Hepatocyte (in vitro differentiated cells): ENCODE measurements at regions not wholly inside any gene's neighbourhood (a gene's known extent, or its start where the extent isn't known, plus 50 kb on each side); places are given as distances from the start of the nearest gene placed in this dataset.
"Not testable (repeated sequence)": the region's sequence is repeated elsewhere in the genome, so short reads cannot be mapped to it uniquely, and the experiment has no call there.

Source experiments
- DNase-seq: peaks from one replicate; pipeline ENCODE4 v3.0.0-alpha.2; 2016; ENCODE audit warnings: low spot score
- H2AFZ ChIP-seq: fragments of 200-600 bp; sonication (generic); 2 replicates; pipeline ENCODE4 v1.6.0; 2016; ENCODE audit warnings: antibody characterized with exemption, mild to moderate bottlenecking
- H3K27ac ChIP-seq: fragments of 200-600 bp; sonication (generic); 2 replicates; pipeline ENCODE4 v1.5.1; 2016; ENCODE audit warnings: mild to moderate bottlenecking
- H3K27me3 ChIP-seq: fragments of 200-600 bp; sonication (generic); 2 replicates; pipeline ENCODE4 v1.6.1; 2016
- H3K36me3 ChIP-seq: fragments of 200-600 bp; sonication (generic); replicated peaks from 2 replicates; pipeline ENCODE4 v1.5.1; 2016; ENCODE audit warnings: low read depth; ENCODE audit not compliant: insufficient read depth
- H3K4me1 ChIP-seq: fragments of 200-600 bp; sonication (generic); 2 replicates; pipeline ENCODE4 v1.5.1; 2016; ENCODE audit warnings: mild to moderate bottlenecking, moderate library complexity; ENCODE audit not compliant: insufficient read depth
- H3K4me2 ChIP-seq: fragments of 200-600 bp; sonication (generic); 2 replicates; pipeline ENCODE4 v1.6.0; 2016
- H3K4me3 ChIP-seq: fragments of 200-600 bp; sonication (generic); 2 replicates; pipeline ENCODE4 v1.5.1; 2016; ENCODE audit warnings: mild to moderate bottlenecking
- H3K79me2 ChIP-seq: fragments of 200-600 bp; sonication (generic); 2 replicates; pipeline ENCODE4 v1.6.0; 2017; ENCODE audit warnings: mild to moderate bottlenecking
- H3K9me2 ChIP-seq: fragments of 200-600 bp; sonication (generic); replicated peaks from 2 replicates; pipeline ENCODE4 v1.6.0; 2017; ENCODE audit warnings: mild to moderate bottlenecking; ENCODE audit not compliant: insufficient read depth
- H3K9me3 ChIP-seq: fragments of 200-600 bp; sonication (generic); 2 replicates; pipeline ENCODE4 v1.5.1; 2016; ENCODE audit warnings: low read depth, mild to moderate bottlenecking
- H4K20me1 ChIP-seq: fragments of 200-600 bp; sonication (generic); 2 replicates; pipeline ENCODE4 v1.6.0; 2016; ENCODE audit warnings: mild to moderate bottlenecking; ENCODE audit not compliant: insufficient read depth, poor library complexity, severe bottlenecking
- EZH2 ChIP-seq: fragments of 200-600 bp; sonication (generic); IDR thresholded peaks from 2 replicates; pipeline ENCODE4 v1.6.1; 2016; ENCODE audit warnings: antibody characterized with exemption, mild to moderate bottlenecking, borderline replicate concordance
- EZH2phosphoT487 ChIP-seq: fragments of 200-600 bp; sonication (generic); IDR thresholded peaks from one replicate; pipeline ENCODE4 v1.6.1; 2018; ENCODE audit warnings: antibody characterized with exemption, mild to moderate bottlenecking, low read depth, moderate library complexity; ENCODE audit not compliant: unreplicated experiment, severe bottlenecking
- WGBS: methylation state at CpG from one replicate; pipeline ENCODE4 v1.1.6; 2016; ENCODE audit warnings: low lambda C conversion rate; ENCODE audit errors: missing lambda C conversion rate; 5-methylcytosine and 5-hydroxymethylcytosine counted together
- TF ChIP-seq, protein P1 (sequence below): fragments of 200-600 bp; sonication (generic); IDR thresholded peaks from 2 replicates; pipeline ENCODE4 v1.5.1; 2016; ENCODE audit warnings: antibody characterized with exemption, mild to moderate bottlenecking; ENCODE audit not compliant: poor library complexity

DNA sequence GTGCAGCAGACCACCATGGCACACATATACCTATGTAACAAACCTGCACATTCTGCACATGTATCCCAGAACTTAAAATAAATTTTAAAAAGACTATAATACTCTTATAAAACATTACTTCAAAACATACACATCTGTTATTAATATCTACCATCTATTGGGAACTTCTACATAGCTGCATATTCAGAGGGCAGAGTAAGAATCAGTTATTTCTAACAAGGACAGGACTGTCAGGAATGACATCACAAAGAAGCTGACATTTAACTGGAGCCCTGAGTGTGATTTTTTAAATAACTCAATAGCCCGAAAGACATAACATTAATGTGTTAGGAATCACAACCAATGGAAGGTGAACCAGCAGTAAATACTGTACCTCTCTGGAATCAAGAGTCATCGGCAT is 276.7 kb upstream of the ECI2 start:
- H3K9me2 ChIP-seq: no peaks in the 10 kb centered on the region
- TF ChIP-seq, protein P1, sequence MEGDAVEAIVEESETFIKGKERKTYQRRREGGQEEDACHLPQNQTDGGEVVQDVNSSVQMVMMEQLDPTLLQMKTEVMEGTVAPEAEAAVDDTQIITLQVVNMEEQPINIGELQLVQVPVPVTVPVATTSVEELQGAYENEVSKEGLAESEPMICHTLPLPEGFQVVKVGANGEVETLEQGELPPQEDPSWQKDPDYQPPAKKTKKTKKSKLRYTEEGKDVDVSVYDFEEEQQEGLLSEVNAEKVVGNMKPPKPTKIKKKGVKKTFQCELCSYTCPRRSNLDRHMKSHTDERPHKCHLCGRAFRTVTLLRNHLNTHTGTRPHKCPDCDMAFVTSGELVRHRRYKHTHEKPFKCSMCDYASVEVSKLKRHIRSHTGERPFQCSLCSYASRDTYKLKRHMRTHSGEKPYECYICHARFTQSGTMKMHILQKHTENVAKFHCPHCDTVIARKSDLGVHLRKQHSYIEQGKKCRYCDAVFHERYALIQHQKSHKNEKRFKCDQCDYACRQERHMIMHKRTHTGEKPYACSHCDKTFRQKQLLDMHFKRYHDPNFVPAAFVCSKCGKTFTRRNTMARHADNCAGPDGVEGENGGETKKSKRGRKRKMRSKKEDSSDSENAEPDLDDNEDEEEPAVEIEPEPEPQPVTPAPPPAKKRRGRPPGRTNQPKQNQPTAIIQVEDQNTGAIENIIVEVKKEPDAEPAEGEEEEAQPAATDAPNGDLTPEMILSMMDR: no peak
- TF ChIP-seq EZH2phosphoT487 (no peak), EZH2 (no peak)
- H3K4me1 ChIP-seq: no peaks in the 10 kb centered on the region
- no peaks in the 10 kb centered on the region for H3K36me3 ChIP-seq
- no peaks in the 10 kb centered on the region for H3K27me3 ChIP-seq
- no peaks in the 10 kb centered on the region for H3K79me2 ChIP-seq
- no peak for DNase-seq
- no peaks in the 10 kb centered on the region for H3K9me3 ChIP-seq
- no peak overlapping the region for H3K27ac ChIP-seq
- no peak overlapping the region for H3K4me2 ChIP-seq
- no peak overlapping the region for H2AFZ ChIP-seq
- no peak overlapping the region for H3K4me3 ChIP-seq
- 46% methylated on average over 2 of the region's 2 CpGs for WGBS
- H4K20me1 ChIP-seq: no peaks in the 10 kb centered on the region

DNA sequence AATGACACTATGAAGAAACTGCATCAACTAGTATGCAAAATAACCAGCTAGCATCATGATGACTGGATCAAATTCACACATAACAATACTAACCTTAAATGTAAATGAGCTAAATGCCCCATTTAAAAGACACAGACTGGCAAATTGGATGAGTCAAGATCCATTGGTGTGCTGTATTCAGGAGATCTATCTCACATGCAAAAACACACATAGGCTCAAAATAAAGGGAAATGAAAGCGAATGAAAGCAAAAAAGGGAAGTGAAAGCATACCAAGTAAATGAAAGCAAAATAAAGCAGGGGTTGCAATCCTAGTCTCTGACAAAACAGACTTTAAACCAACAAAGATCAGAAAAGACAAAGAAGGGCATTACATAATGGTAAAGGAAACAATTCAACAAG is 272.3 kb upstream of the ECI2 start:
- H3K27me3 ChIP-seq, H3K36me3 ChIP-seq, H2AFZ ChIP-seq, H3K4me2 ChIP-seq, H3K79me2 ChIP-seq, H3K9me3 ChIP-seq, H3K4me1 ChIP-seq, H3K4me3 ChIP-seq, H4K20me1 ChIP-seq, DNase-seq, H3K27ac ChIP-seq, H3K9me2 ChIP-seq: not testable (repeated sequence)
- 88% methylated on average over 1 of the region's 1 CpG for WGBS

DNA sequence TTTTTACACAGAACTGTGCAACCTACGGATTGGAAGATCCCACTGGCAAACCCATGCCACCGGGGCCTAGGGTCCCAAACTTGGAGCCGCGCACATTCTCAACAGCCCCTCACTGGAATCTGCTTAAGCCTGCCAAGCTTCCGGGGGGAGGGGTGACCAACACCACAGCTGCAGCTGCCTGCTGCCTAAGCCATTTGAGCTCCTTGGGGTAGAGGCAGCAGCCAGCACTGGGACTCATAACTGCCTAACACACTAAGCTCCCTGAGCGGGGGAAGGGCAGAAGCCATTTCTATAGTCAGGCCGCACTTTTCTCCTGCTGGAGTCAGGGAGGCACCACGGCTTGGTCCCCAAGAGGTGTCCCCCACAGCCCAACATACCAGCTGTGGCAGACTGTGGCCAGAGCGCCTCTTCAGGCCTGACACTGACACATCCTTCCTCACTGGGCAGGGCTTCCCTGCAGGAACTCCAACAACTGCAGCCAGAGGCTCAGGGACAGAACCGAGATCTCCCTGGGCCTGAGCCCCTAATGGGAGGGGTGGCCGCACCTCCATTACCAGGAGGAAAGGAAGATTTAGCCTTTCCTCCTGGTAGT is 270.3 kb upstream of the ECI2 start:
- no peak for DNase-seq
- no peaks in the 10 kb centered on the region for H4K20me1 ChIP-seq
- H3K36me3 ChIP-seq: no peaks in the 10 kb centered on the region
- H3K4me3 ChIP-seq: no peak overlapping the region
- WGBS: 76% methylated on average over 11 of the region's 11 CpGs
- no peaks in the 10 kb centered on the region for H3K9me3 ChIP-seq
- no peaks in the 10 kb centered on the region for H3K27me3 ChIP-seq
- TF ChIP-seq EZH2phosphoT487: no peak
- TF ChIP-seq, protein P1: no peak
- no peak for TF ChIP-seq EZH2
- H2AFZ ChIP-seq: no peak overlapping the region
- no peaks in the 10 kb centered on the region for H3K9me2 ChIP-seq
- H3K4me2 ChIP-seq: no peak overlapping the region
- no peak overlapping the region for H3K27ac ChIP-seq
- H3K4me1 ChIP-seq: peaks cover 5% of the 10 kb centered on the region
- H3K79me2 ChIP-seq: no peaks in the 10 kb centered on the region

DNA sequence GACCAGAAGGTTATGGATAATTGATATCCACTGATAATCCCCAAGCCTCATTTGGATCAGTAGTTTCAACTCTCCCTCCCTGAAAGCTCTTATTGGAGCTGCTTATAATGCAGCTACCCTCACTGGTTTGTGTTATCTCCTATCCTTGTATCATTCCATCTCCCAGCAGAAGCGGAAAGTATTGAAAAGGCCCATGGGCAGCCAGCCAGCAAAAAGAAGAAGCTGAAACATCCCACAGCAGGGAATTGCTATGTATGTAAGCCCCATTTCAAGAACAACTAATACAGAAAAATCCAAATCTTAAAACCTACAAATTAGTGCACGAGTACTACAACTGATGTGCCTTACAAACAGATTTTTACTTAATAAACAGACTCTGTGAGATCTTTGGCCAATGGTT is 269.0 kb upstream of the ECI2 start:
- DNase-seq: no peak
- Histone ChIP-seq H3K36me3 (no peaks in the 10 kb centered on the region), H3K79me2 (no peaks in the 10 kb centered on the region), H3K4me3 (no peak overlapping the region), H3K27ac (no peak overlapping the region), H3K9me3 (no peaks in the 10 kb centered on the region), H4K20me1 (no peaks in the 10 kb centered on the region), H3K4me1 (peaks cover 5% of the 10 kb centered on the region), H3K4me2 (no peak overlapping the region), H2AFZ (no peak overlapping the region), H3K9me2 (no peaks in the 10 kb centered on the region), H3K27me3 (no peaks in the 10 kb centered on the region)
- 72% methylated on average over 2 of the region's 2 CpGs for WGBS
- TF ChIP-seq, protein P1: no peak
- TF ChIP-seq EZH2phosphoT487 (no peak), EZH2 (no peak)
